Transverse colon (tissue), 4 donors: ENCODE measurements at regions not wholly inside any gene's neighbourhood (a gene's known extent, or its start where the extent isn't known, plus 50 kb on each side); places are given as distances from the start of the nearest gene placed in this dataset.
"Not testable (repeated sequence)": the region's sequence is repeated elsewhere in the genome, so short reads cannot be mapped to it uniquely, and the experiment has no call there.

Source experiments
- DNase-seq: peaks from one replicate; pipeline ENCODE4 v3.0.0-alpha.2; 2019
- H3K27ac ChIP-seq, 4 donors: fragments of 200-600 bp; sonication (generic); 2 replicates each; pipeline ENCODE4 v1.5.1; 2016 to 2018; ENCODE audit warnings: inconsistent platforms in 4 of 4
- H3K27me3 ChIP-seq: fragments of 200-600 bp; sonication (generic); 2 replicates; pipeline ENCODE4 v1.5.1; 2017; ENCODE audit warnings: inconsistent platforms
- H3K36me3 ChIP-seq, 4 donors: fragments of 200-600 bp; sonication (generic); 2 replicates each; pipeline ENCODE4 v1.5.1; 2017 to 2019; ENCODE audit warnings: inconsistent platforms in 4 of 4
- H3K4me1 ChIP-seq, 4 donors: fragments of 200-600 bp; sonication (generic); 2 replicates each; pipeline ENCODE4 v1.5.1; 2017 to 2020; ENCODE audit warnings: inconsistent platforms in 4 of 4
- H3K4me3 ChIP-seq, 4 donors: fragments of 200-600 bp; sonication (generic); 1 replicate in 1 of 4; 2 replicates in 3 of 4; pipeline versions ENCODE4 v1.5.1 to v1.6.1; 2017 to 2019; ENCODE audit warnings: inconsistent platforms in 4 of 4
- H3K9me3 ChIP-seq, 2 donors: fragments of 200-600 bp; sonication (generic); 2 replicates each; pipeline ENCODE4 v1.5.1; 2017 to 2019; ENCODE audit warnings: inconsistent platforms in 2 of 2
- CTCF ChIP-seq, 5 experiments: fragments of 200-600 bp in 3 of 5; fragments of 450-650 bp in 2 of 5; sonication (generic) in 3 of 5; IDR thresholded peaks; 1 replicate in 2 of 5; 2 replicates in 3 of 5; pipeline ENCODE4 v1.5.1; 2016 to 2017; ENCODE audit warnings: antibody characterized with exemption in 5 of 5, inconsistent platforms in 3 of 5, mild to moderate bottlenecking in 2 of 5, moderate library complexity in 1 of 5
- EP300 ChIP-seq: sonication (generic); formaldehyde crosslinking; IDR thresholded peaks from one replicate; pipeline ENCODE4 v1.6.1; 2017; ENCODE audit warnings: antibody characterized with exemption, low read depth
- POLR2A ChIP-seq: fragments of 450-650 bp; IDR thresholded peaks from one replicate; pipeline ENCODE4 v1.6.1; 2016; ENCODE audit warnings: antibody characterized with exemption, mild to moderate bottlenecking, moderate library complexity
- POLR2AphosphoS5 ChIP-seq, 3 donors: sonication (generic); formaldehyde crosslinking; IDR thresholded peaks; one replicate each; pipeline ENCODE4 v1.6.1; 2016; ENCODE audit warnings: antibody characterized with exemption in 3 of 3
- WGBS, 2 donors: methylation state at CpG; one replicate each; pipeline ENCODE4 v1.1.5; 2018; ENCODE audit warnings: low coverage in 1 of 2; 5-methylcytosine and 5-hydroxymethylcytosine counted together
- in situ Hi-C, 4 donors: fragments of 200-750 bp; cut with MboI; loops; one replicate each; pipeline versions ENCODE4 v1.15.0 to v1.15.1; 2017; ENCODE audit warnings: low sequenced_read_pairs in 3 of 4, low pct_ligation_motif_present in 1 of 4, low pct_unique_long_range_greater_than_20kb in 1 of 4
- intact Hi-C: fragments of 100-400 bp; cut with DNase I; formaldehyde crosslinking; loops from one replicate; pipeline ENCODE4 v1.15.1; 2023; ENCODE audit warnings: low total_unique reads

- intact Hi-C loops (no loop called here), in situ Hi-C loops (no loop called here)
- H3K4me3 ChIP-seq, result no peak overlapping the region
- H3K27me3 ChIP-seq, result no peaks in the 10 kb centered on the region
- peaks cover 0 to 6% (median 3%) of the 10 kb centered on the region in 4 donors for H3K4me1 ChIP-seq
- H3K36me3 ChIP-seq, result no peaks in the 10 kb centered on the region
- H3K9me3 ChIP-seq, result no peaks in the 10 kb centered on the region
- 54 to 69% methylated on average over 3 of the region's 3 CpGs for WGBS, 2 donors
- no peak overlapping the region for H3K27ac ChIP-seq
- TF ChIP-seq POLR2A (no peak), POLR2AphosphoS5 (IDR thresholded peaks at IDR 0.05) (no peak), CTCF (IDR thresholded peaks at IDR 0.05) (no peak), EP300 (no peak)
- no peak for DNase-seq
Measured at GRCh38 chr6:18039481-18039880, 52.0 kb upstream of the KIF13A start.

- H3K36me3 ChIP-seq, H3K4me3 ChIP-seq, H3K9me3 ChIP-seq, DNase-seq, H3K27ac ChIP-seq, H3K4me1 ChIP-seq, in situ Hi-C loops, intact Hi-C loops, H3K27me3 ChIP-seq: not testable (repeated sequence)
- 75 to 96% methylated on average over 1 of the region's 1 CpG for WGBS, 2 donors
Measured at GRCh38 chr6:18038235-18038634, 50.8 kb upstream of the KIF13A start.
